ENCODE measurements at regions not wholly inside any gene's neighbourhood (a gene's known extent, or its start where the extent isn't known, plus 50 kb on each side); places are given as distances from the start of the nearest gene placed in this dataset.
A peak's percentile ranks its signal among the peaks of the same experiment; 100 is the strongest.

GRCh38 chr14:101229666-101230065 is 326.1 kb upstream of the RTL1 start:
- in situ Hi-C loops (cut with HindIII; ENCODE audit: low pct_unique_long_range_greater_than_20kb, low sequenced_read_pairs), result no loop called here
- TF ChIP-seq JUND (IDR thresholded peaks at IDR 0.05; ENCODE audit: low read depth), result no peak
- no peak for DNase-seq (ENCODE audit: low read depth in 1 of 2, low spot score in 1 of 2)

DNA sequence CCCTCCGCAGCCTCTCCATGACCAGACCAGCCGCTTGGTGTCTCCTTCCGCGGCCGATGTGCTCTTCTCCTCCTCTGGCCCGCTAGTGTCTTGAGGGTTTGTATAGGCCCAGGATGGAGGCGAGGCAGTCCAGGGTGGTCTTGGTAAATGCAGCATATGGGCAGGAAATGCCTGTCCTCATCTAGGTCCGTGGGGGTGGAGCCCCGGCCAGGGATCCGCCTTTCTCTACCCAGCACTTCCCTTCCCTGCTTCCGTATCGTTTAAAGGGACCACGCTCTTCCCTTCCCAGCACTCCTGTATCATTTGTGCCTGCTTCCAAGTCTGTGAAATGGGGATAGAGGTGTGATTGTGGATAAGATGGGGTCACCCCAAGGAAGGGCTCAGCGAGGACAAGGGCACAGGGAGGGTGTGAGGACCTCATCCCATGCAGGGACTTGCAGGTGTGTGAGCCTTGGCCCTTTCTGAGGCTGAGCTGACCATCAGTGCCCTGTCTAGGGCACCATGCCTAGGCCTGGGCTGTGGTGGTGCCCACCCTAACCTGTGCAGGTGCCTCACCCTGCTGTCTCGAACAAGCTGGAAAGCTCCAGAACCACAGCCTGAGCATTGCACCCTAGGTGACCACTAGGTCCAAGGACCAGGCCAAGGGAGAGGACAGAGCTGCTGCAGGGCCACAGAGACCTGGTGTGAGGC is 326.8 kb upstream of the RTL1 start:
- no peak for TF ChIP-seq JUND (IDR thresholded peaks at IDR 0.05; ENCODE audit: low read depth)
- DNase-seq (ENCODE audit: low read depth in 1 of 2, low spot score in 1 of 2), result no peak
- in situ Hi-C loops (cut with HindIII; ENCODE audit: low pct_unique_long_range_greater_than_20kb, low sequenced_read_pairs), result no loop called here

DNA sequence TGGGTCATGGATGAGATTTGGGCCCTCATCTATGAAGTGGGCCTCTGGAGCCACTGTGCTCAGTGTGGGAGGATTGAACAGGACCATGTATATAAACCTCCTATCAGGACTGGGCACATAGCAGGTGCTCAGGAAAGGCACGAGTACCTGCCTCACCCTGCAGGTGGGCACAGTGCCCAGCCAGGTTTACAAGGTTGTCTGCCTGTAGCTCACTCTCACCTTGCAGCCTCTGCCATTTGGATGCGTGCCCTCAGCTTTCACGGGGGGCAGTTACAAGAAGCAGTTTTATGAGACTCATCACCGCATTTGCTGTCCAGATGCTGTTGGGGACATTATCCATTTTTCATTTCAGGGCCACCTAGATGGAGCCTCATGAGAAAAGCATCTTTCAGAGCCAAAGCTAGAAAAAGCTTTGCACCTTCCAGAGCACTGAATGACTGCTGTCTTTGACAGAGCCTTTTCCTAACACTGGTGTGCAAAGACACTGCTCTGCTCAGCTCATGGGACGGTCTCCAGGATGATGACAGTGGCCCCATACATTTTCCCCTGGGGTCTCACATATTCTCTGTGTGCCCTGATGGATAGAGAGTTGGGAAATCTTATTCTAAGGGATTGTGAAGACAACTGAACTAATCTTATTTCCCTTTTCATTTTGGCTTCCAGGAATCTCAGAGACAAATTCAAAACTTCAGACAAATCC is 327.5 kb upstream of the RTL1 start:
- in situ Hi-C loops (cut with HindIII; ENCODE audit: low pct_unique_long_range_greater_than_20kb, low sequenced_read_pairs), result no loop called here
- no peak for TF ChIP-seq JUND (IDR thresholded peaks at IDR 0.05; ENCODE audit: low read depth)
- no peak for DNase-seq (ENCODE audit: low read depth in 1 of 2, low spot score in 1 of 2)

DNA sequence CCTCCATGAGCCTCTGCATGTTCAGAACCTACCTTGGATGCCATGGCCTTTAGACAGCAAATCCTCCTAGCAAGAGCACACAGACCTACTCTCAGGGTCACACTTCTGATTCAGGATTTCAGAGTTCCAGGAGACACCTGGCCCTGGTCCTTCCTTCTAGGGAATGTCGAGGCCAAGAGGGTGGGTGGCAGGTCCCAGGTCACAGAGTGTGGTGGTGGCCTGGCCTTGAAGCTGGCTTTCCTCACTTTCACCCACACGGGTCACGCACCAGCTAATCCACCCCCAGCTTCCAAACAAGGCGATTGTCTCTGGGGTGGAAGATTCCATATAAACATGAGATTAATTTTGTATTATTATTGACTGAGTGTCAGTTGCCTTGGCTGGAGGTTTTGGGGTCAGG is 328.3 kb upstream of the RTL1 start:
- no peak for TF ChIP-seq JUND (IDR thresholded peaks at IDR 0.05; ENCODE audit: low read depth)
- no peak for DNase-seq (ENCODE audit: low read depth in 1 of 2, low spot score in 1 of 2)
- in situ Hi-C loops (cut with HindIII; ENCODE audit: low pct_unique_long_range_greater_than_20kb, low sequenced_read_pairs), result no loop called here

DNA sequence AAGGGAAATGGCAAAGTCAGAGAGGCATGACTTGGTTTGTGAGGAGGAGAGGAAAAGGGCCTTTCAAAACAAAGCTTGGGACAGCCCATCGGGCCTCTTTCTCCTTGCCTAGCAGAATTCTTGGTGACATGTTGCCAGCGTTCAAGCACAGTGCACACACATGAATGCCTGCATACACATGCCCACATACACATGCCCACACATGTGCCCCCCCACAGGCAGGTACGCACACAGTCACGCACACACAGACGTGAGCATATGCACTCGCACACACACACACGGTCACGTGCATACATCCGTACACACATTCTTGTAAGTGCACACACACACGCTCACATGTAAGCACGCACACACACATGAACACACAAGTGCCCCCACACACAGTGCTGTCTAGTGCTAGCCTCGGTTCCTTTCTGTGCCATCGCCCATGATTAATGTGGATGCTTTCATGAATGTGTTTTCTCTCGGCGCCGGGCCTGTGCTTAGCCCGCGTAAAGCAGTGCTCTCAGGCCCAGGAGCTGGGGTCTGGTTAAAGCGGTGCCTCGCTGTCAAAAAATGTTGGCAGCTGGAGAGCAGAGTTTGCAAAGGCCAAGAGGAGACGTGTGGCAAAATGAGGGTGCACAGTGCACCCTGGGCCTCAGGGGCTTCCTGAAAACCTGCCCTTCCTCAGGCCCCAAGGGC is 328.8 kb upstream of the DIO3 start:
- no peak for DNase-seq (ENCODE audit: low read depth in 1 of 2, low spot score in 1 of 2)
- in situ Hi-C loops (cut with HindIII; ENCODE audit: low pct_unique_long_range_greater_than_20kb, low sequenced_read_pairs), result no loop called here
- TF ChIP-seq JUND (IDR thresholded peaks at IDR 0.05; ENCODE audit: low read depth), result no peak

GRCh38 chr14:101233021-101233366 is 328.3 kb upstream of the DIO3 start:
- no peak for DNase-seq (ENCODE audit: low read depth in 1 of 2, low spot score in 1 of 2)
- no peak for TF ChIP-seq JUND (IDR thresholded peaks at IDR 0.05; ENCODE audit: low read depth)
- in situ Hi-C loops (cut with HindIII; ENCODE audit: low pct_unique_long_range_greater_than_20kb, low sequenced_read_pairs), result no loop called here

DNA sequence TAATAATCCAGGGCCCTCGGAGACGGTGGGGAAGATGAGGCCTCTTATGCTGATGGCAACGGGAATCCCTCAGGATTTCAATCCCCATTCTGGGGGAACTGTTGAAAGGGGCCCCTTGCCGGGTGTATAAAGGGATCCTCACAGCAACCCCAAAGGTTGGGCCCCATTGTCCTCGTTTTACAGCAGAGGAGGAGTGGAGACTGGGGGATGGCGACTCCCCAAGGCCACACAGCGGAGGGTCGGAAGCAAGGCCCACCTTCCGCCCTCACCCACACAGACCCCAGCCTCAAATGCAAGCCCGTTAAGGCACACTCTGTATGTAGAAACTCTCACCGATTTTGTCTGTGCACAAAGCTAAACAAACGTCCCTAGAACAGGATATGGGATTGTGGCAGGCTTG is 327.9 kb upstream of the DIO3 start:
- TF ChIP-seq JUND (IDR thresholded peaks at IDR 0.05; ENCODE audit: low read depth), result no peak
- no peak for DNase-seq (ENCODE audit: low read depth in 1 of 2, low spot score in 1 of 2)
- in situ Hi-C loops (cut with HindIII; ENCODE audit: low pct_unique_long_range_greater_than_20kb, low sequenced_read_pairs), result no loop called here

- no peak for DNase-seq (ENCODE audit: low read depth in 1 of 2, low spot score in 1 of 2)
- no peak for TF ChIP-seq JUND (IDR thresholded peaks at IDR 0.05; ENCODE audit: low read depth)
- in situ Hi-C loops (cut with HindIII; ENCODE audit: low pct_unique_long_range_greater_than_20kb, low sequenced_read_pairs), result no loop called here
These were observed 327.5 kb upstream of the DIO3 start for GRCh38 chr14:101233808-101234207.

GRCh38 chr14:101234244-101234937 is 326.9 kb upstream of the DIO3 start:
- no peak for DNase-seq (ENCODE audit: low read depth in 1 of 2, low spot score in 1 of 2)
- no peak for TF ChIP-seq JUND (IDR thresholded peaks at IDR 0.05; ENCODE audit: low read depth)
- in situ Hi-C loops (cut with HindIII; ENCODE audit: low pct_unique_long_range_greater_than_20kb, low sequenced_read_pairs), result no loop called here

- TF ChIP-seq JUND (IDR thresholded peaks at IDR 0.05; ENCODE audit: low read depth), result no peak
- in situ Hi-C loops (cut with HindIII; ENCODE audit: low pct_unique_long_range_greater_than_20kb, low sequenced_read_pairs), result no loop called here
- peak in 1 of 2 experiments; percentile 13 for DNase-seq (ENCODE audit: low read depth in 1 of 2, low spot score in 1 of 2)
These were observed 326.3 kb upstream of the DIO3 start for GRCh38 chr14:101234999-101235334.

DNA sequence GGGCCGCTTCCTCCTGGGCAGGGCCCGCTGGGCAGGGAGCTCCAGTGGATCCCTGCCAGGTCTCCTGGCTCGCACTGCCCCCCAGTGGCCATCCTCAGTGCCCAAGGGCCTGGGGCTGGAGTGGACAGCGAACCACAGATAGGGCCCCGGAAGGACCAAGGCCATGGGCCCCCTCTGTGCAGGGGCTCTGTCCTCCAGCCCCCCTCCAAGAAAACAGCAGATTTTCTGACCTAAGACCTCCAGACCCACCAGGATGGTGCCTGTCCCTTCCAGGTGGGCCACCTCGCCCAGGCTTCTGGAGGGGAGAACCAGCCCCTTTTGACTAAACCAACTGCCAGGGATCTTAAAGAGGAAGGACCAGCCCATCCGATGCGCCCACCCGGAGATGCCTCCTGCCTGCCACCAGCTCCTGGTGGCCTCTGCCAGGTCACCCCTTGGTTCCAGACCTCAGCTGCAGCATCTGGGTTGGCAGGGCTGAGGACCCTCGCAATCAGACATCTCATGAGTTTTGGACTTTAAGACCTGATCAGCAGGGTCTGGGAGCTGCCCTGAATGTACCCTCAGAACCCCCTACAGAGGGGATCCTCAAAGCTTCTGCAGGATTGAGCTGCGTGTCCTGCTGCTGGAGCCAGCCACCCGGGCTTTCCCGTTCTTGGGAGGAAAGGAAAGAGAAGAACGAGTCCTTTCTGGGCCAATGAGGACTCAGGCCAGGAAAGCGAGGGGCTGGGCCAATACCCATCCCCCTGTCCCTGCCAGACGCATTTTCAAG is 325.8 kb upstream of the DIO3 start:
- DNase-seq (ENCODE audit: low read depth in 1 of 2, low spot score in 1 of 2), result peak; percentile 72 to 82
- TF ChIP-seq JUND (IDR thresholded peaks at IDR 0.05; ENCODE audit: low read depth), result no peak
- in situ Hi-C loops (cut with HindIII; ENCODE audit: low pct_unique_long_range_greater_than_20kb, low sequenced_read_pairs), result no loop called here

GRCh38 chr14:101236496-101237251 is 324.6 kb upstream of the DIO3 start:
- DNase-seq (ENCODE audit: low read depth in 1 of 2, low spot score in 1 of 2), result no peak
- in situ Hi-C loops (cut with HindIII; ENCODE audit: low pct_unique_long_range_greater_than_20kb, low sequenced_read_pairs), result no loop called here
- no peak for TF ChIP-seq JUND (IDR thresholded peaks at IDR 0.05; ENCODE audit: low read depth)
